Naive thymus-derived CD8-positive, alpha-beta T cell (primary cell): ENCODE measurements at regions not wholly inside any gene's neighbourhood (a gene's known extent, or its start where the extent isn't known, plus 50 kb on each side); places are given as distances from the start of the nearest gene placed in this dataset.
"Not testable (repeated sequence)": the region's sequence is repeated elsewhere in the genome, so short reads cannot be mapped to it uniquely, and the experiment has no call there.

ENCODE experiments used
- ATAC-seq, 2 donors: fragments of 150-1000 bp; cut with Tn5 transposase in 1 of 2; sonication (Bioruptor Pico), chemical (Tn5 transposase) in 1 of 2; 1 replicate in 1 of 2; 2 replicates in 1 of 2; pipeline ENCODE4 v1.10.0; 2021; ENCODE audit warnings: mild to moderate bottlenecking in 2 of 2, moderate library complexity in 2 of 2
- POLR2A ChIA-PET: fragments of 350-600 bp; sonication (Branson Sonifier 250); formaldehyde crosslinking; loops from one replicate; lab custom pipeline; 2021; ENCODE audit warnings: antibody characterized with exemption; lab: Charles Lee
- DNase-seq, 10 donors: peaks; one replicate each; pipeline versions ENCODE4 v3.0.0 to v3.0.0-alpha.2; 2020 to 2022
- H3K27ac Mint-ChIP-seq, 10 donors: one replicate each; pipeline ENCODE4 v1.8.0; 2020 to 2022; ENCODE audit warnings: mild to moderate bottlenecking in 10 of 10, mixed read lengths in 10 of 10, moderate library complexity in 4 of 10, inconsistent platforms in 1 of 10
- H3K27me3 Mint-ChIP-seq, 5 donors: one replicate each; pipeline ENCODE4 v1.8.0; 2021 to 2022; ENCODE audit warnings: mixed read lengths in 5 of 5
- H3K36me3 Mint-ChIP-seq, 3 donors: one replicate each; pipeline ENCODE4 v1.8.0; 2020 to 2022; ENCODE audit warnings: mixed read lengths in 3 of 3, mild to moderate bottlenecking in 2 of 3, inconsistent platforms in 1 of 3
- H3K4me1 Mint-ChIP-seq, 4 donors: one replicate each; pipeline ENCODE4 v1.8.0; 2021 to 2022; ENCODE audit warnings: mixed read lengths in 4 of 4
- H3K4me3 Mint-ChIP-seq, 10 donors: one replicate each; pipeline ENCODE4 v1.8.0; 2020 to 2022; ENCODE audit warnings: mild to moderate bottlenecking in 10 of 10, mixed read lengths in 10 of 10, moderate library complexity in 6 of 10, inconsistent platforms in 1 of 10
- H3K9me3 Mint-ChIP-seq, 9 donors: one replicate each; pipeline ENCODE4 v1.8.0; 2020 to 2022; ENCODE audit warnings: mixed read lengths in 9 of 9, mild to moderate bottlenecking in 3 of 9, inconsistent platforms in 1 of 9, moderate library complexity in 1 of 9

DNA sequence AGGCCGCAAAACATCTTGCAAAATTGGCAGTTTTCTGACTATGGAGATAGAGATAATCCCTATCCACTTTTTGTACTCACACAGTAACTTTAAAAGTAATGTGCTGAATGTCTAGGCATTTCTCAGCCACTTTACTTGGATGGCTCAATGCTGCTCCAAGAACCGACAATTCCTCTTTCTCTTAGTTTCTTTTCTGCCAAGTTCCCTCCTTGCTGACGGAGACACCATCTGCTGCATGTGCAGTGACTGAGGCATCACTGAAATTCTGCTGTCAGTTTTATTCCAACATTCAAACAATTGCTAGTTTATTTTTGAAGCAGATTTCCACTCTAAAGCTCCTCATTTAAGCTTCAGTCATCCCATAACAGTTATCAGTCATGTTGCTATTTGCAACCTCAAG lies 116.0 kb upstream of the RBMS3 start:
- H3K9me3 Mint-ChIP-seq = peaks cover 0 to 9% (median 0%) of the 10 kb centered on the region in 9 donors
- H3K4me3 Mint-ChIP-seq = no peak overlapping the region
- DNase-seq = no peak
- H3K36me3 Mint-ChIP-seq = peaks cover 0 to 2% (median 0%) of the 10 kb centered on the region in 3 donors
- no peak for ATAC-seq
- no peak overlapping the region for H3K27ac Mint-ChIP-seq
- H3K4me1 Mint-ChIP-seq = peaks cover 0 to 3% (median 2%) of the 10 kb centered on the region in 4 donors
- peaks cover 0 to 1% (median 0%) of the 10 kb centered on the region in 5 donors for H3K27me3 Mint-ChIP-seq
- POLR2A ChIA-PET = no interaction called here

DNA sequence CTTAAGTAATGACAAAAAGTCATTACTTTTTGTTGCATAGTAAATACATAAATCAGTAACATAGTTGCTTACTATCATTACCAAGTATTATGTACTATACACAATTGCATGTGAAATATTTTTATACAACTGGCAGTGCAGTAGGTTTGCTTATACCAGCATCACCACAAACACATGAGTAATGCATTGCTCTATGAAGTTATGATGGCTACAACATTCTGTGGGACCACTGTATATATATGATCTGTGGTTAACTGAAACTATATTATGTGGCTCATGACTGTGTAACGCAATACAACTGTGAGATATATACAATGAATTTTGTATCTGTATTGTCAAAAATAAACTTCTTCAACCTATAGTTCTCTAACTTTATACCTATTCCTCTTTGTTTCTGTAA lies 113.7 kb upstream of the RBMS3 start:
- Mint-ChIP-seq H3K27me3 (peaks cover 0 to 1% (median 0%) of the 10 kb centered on the region in 5 donors), H3K36me3 (no peaks in the 10 kb centered on the region), H3K4me3 (no peak overlapping the region), H3K4me1 (peaks cover 3 to 25% (median 21%) of the 10 kb centered on the region in 4 donors), H3K27ac (no peak overlapping the region), H3K9me3 (peaks cover 0 to 1% (median 0%) of the 10 kb centered on the region in 9 donors)
- ATAC-seq (no peak), DNase-seq (no peak)
- POLR2A ChIA-PET = no interaction called here

GRCh38 chr3:29168081-29168480 lies 112.8 kb upstream of the RBMS3 start:
- peaks cover 0 to 3% (median 0%) of the 10 kb centered on the region in 9 donors for H3K9me3 Mint-ChIP-seq
- peaks cover 5 to 28% (median 23%) of the 10 kb centered on the region in 4 donors for H3K4me1 Mint-ChIP-seq
- H3K27ac Mint-ChIP-seq = no peak overlapping the region
- H3K4me3 Mint-ChIP-seq = no peak overlapping the region
- POLR2A ChIA-PET = no interaction called here
- no peaks in the 10 kb centered on the region for H3K36me3 Mint-ChIP-seq
- H3K27me3 Mint-ChIP-seq = no peaks in the 10 kb centered on the region
- ATAC-seq (no peak), DNase-seq (no peak)

- Mint-ChIP-seq H3K4me3 (no peak overlapping the region), H3K9me3 (peaks cover 0 to 4% (median 0%) of the 10 kb centered on the region in 9 donors), H3K4me1 (peaks cover 5 to 28% (median 24%) of the 10 kb centered on the region in 4 donors), H3K36me3 (no peaks in the 10 kb centered on the region), H3K27me3 (no peaks in the 10 kb centered on the region), H3K27ac (no peak overlapping the region)
- POLR2A ChIA-PET = no interaction called here
- ATAC-seq = no peak
- DNase-seq = no peak
Observed at GRCh38 chr3:29168696-29169095, 112.2 kb upstream of the RBMS3 start.

GRCh38 chr3:29169451-29169850 lies 111.4 kb upstream of the RBMS3 start:
- Mint-ChIP-seq H3K27me3 (no peaks in the 10 kb centered on the region), H3K36me3 (no peaks in the 10 kb centered on the region), H3K9me3 (peaks cover 0 to 5% (median 3%) of the 10 kb centered on the region in 9 donors), H3K4me1 (peaks cover 5 to 28% (median 24%) of the 10 kb centered on the region in 4 donors), H3K27ac (peak overlapping the region in 1 of 10 donors; percentile 67), H3K4me3 (no peak overlapping the region)
- POLR2A ChIA-PET = no interaction called here
- DNase-seq = no peak
- ATAC-seq = no peak

- POLR2A ChIA-PET = no interaction called here
Observed at GRCh38 chr3:29171043-29171990, 109.6 kb upstream of the RBMS3 start.

GRCh38 chr3:29176501-29176900 lies 104.4 kb upstream of the RBMS3 start:
- Mint-ChIP-seq H3K36me3 (no peaks in the 10 kb centered on the region), H3K4me3 (no peak overlapping the region), H3K27ac (peak overlapping the region in 3 of 10 donors; percentile 8 to 53 (median 11)), H3K27me3 (no peaks in the 10 kb centered on the region), H3K9me3 (peaks cover 0 to 9% (median 3%) of the 10 kb centered on the region in 9 donors), H3K4me1 (peaks cover 4 to 11% (median 8%) of the 10 kb centered on the region in 4 donors)
- ATAC-seq = no peak
- DNase-seq = no peak
- POLR2A ChIA-PET = no interaction called here

More at GRCh38 chr3:29171043-29171990, 109.6 kb upstream of the RBMS3 start:
- DNase-seq = peak in 3 of 10 donors; percentile 9 to 39 (median 22)
- H3K4me3 Mint-ChIP-seq = peak overlapping the region in 9 of 10 donors; percentile 3 to 60 (median 40)
- no peaks in the 10 kb centered on the region for H3K36me3 Mint-ChIP-seq
- H3K4me1 Mint-ChIP-seq = peaks cover 5 to 28% (median 24%) of the 10 kb centered on the region in 4 donors
- peak in 1 of 2 donors; percentile 61 for ATAC-seq
- H3K27me3 Mint-ChIP-seq = no peaks in the 10 kb centered on the region
- peaks cover 0 to 9% (median 3%) of the 10 kb centered on the region in 9 donors for H3K9me3 Mint-ChIP-seq
- H3K27ac Mint-ChIP-seq = peak overlapping the region in 9 of 10 donors; percentile 30 to 89 (median 83)

GRCh38 chr3:29178809-29179793 lies 101.8 kb upstream of the RBMS3 start:
- Mint-ChIP-seq H3K27ac (no peak overlapping the region), H3K9me3 (peaks cover 0 to 7% (median 0%) of the 10 kb centered on the region in 9 donors), H3K4me1 (no peaks in the 10 kb centered on the region), H3K36me3 (no peaks in the 10 kb centered on the region), H3K27me3 (no peaks in the 10 kb centered on the region), H3K4me3 (no peak overlapping the region)
- DNase-seq (no peak), ATAC-seq (no peak)
- POLR2A ChIA-PET = no interaction called here

DNA sequence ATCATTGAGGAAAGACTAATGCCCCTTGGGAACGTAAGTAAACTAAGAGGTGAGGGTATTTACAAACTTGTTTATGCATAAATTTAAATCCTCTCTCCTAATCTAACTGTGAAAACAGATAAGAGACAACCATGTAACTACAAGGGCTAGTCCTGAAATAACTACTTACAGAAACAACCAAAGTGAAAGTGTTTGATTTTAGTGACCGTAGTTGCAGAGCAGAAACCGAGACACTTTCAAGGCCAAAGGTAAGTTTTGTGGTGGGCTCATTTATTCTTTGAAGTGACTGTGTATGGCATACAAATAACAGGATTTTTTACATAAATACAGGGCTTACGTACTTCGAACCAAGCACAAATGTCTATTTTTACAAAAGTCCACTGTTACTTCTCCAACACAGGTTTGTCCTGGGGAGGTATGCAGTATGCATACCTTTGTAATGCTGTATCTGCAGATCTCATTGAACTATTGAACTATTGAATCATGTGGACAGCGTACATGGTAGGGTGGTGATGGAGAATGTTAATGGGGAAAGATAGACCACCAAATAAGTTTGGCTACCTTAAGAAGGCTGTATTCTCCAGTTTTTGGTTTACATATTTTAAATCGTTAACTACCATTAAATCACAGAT lies 99.6 kb upstream of the RBMS3 start:
- no peaks in the 10 kb centered on the region for H3K27me3 Mint-ChIP-seq
- no peaks in the 10 kb centered on the region for H3K36me3 Mint-ChIP-seq
- no peaks in the 10 kb centered on the region for H3K4me1 Mint-ChIP-seq
- ATAC-seq (no peak), DNase-seq (no peak)
- H3K27ac Mint-ChIP-seq = no peak overlapping the region
- POLR2A ChIA-PET = no interaction called here
- no peaks in the 10 kb centered on the region for H3K9me3 Mint-ChIP-seq
- no peak overlapping the region for H3K4me3 Mint-ChIP-seq

DNA sequence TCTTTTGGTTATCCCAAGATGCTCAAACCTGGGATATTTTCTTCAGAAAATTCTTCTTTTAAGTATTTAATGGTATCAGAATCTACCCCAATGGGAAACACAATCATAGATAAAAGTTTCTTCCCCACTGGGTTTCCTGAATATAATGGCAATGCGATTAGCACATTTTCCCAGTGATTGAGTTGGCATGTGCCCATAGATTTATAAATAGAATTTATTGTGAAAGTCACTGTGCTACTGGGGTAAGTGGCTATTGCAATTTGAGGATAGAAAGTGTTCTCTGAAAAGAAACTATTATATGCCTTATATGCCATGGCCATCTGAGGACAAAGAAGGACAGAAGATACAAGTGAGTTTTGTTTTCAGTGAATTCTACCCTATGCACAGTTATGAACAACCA lies 99.0 kb upstream of the RBMS3 start:
- POLR2A ChIA-PET = no interaction called here
- Mint-ChIP-seq H3K4me3 (no peak overlapping the region), H3K27ac (no peak overlapping the region)

GRCh38 chr3:29182828-29183227 lies 98.0 kb upstream of the RBMS3 start:
- H3K27ac Mint-ChIP-seq, ATAC-seq, DNase-seq: not testable (repeated sequence)

More for the DNA sequence above, 99.0 kb upstream of the RBMS3 start:
- Mint-ChIP-seq H3K36me3 (no peaks in the 10 kb centered on the region), H3K27me3 (no peaks in the 10 kb centered on the region), H3K4me1 (no peaks in the 10 kb centered on the region), H3K9me3 (no peaks in the 10 kb centered on the region)
- DNase-seq = no peak
- no peak for ATAC-seq

More at GRCh38 chr3:29182828-29183227, 98.0 kb upstream of the RBMS3 start:
- H3K4me1 Mint-ChIP-seq, H3K9me3 Mint-ChIP-seq, H3K36me3 Mint-ChIP-seq, POLR2A ChIA-PET, H3K27me3 Mint-ChIP-seq, H3K4me3 Mint-ChIP-seq: not testable (repeated sequence)
